ENCODE measurements at regions not wholly inside any gene's neighbourhood (a gene's known extent, or its start where the extent isn't known, plus 50 kb on each side); places are given as distances from the start of the nearest gene placed in this dataset.
"Not testable (repeated sequence)": the region's sequence is repeated elsewhere in the genome, so short reads cannot be mapped to it uniquely, and the experiment has no call there.

DNA sequence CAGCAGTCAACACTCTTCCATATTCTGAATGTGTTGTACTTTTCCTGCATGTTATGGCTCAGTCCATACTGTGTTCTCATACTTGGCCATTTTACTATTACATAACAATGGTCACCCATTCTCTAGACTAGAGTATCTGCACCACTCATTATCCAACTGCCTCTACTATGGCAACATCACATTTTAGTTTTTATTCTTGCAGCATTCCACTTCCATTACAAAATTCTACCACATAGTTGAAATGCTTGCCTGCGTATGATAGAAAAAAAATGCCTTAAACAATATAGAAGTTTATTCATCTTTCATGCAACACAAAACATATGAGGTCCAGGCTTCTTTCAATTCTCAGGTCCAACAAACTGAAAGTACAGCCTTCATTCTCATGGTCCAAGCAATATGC is 128.0 kb downstream of the TENT5A start:
- DNase-seq: no peak

DNA sequence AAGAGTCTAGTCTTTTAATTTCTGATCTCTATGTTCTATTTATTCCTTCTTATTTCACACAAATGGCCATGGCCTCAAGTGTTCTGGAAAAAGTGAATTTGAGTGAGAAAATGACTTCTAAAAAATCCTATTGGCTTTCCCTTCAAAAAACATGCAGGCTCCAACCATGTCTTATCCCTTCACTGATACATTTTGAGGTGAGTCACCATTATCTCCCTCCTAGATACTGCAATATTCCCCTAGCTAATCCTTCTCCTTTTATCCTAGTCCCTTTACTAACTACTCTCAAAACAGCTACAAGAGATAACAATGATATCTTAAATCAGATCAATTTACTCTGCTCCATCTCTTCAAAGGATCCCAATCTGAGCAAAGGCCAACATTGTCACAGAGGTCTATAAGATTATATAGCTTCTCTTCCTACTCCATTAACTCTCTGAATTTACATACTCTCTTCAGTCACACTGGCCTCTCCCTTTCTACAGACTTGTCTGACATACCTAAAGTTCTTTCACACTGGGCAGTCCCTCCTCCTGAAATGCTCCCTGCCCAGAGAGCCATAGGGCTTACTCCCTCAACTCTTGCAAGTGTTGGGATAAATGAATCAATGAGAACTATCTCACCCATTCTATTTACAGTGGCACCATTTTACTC is 129.2 kb downstream of the TENT5A start:
- no peak for DNase-seq

DNA sequence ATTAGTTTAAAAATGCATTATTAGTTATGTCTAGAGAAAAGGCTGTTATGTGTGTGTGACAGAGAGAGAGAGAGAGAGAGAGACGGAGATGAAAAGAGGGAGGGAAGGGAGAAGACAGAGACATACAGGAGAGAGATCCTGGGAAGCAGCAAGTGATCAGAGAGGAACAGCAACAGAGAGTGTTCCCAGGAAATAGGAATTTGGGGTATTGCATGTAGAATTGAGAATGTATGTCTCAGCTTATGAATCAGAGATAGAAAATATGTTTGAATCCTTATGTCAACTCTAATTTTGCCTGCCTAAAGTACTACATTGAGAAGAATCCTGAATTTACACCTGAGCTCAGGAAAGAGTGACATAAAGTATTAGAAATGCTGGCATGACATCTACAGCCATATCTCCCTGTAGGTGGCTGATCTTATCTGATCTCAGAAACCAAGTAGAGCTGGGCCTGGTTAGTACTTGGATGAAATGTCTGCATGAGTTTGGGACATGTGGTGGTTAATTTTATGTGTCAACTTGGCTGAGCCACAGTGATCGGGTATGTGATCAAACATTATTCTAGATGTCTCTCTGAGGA is 130.6 kb downstream of the TENT5A start:
- no peak for DNase-seq

DNA sequence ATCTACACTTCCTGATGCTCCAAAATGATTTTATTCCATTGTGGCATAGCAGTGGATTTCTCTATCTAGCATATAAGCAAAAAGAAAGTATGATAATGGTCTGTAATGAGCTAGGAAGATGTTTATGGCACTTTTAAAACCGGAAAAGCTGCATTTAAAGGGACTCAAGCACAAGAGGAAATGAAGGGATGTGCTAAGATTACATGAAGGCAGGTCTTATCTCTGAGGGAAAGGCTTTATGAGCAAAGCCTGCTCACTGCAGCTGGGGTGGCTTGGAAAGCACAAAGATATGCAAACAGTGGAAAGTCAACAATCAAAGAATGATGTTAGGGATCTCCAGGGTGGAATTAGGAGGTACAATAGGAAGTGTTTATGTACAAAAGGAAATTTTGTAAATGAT is 138.2 kb downstream of the TENT5A start:
- no peak for DNase-seq

DNA sequence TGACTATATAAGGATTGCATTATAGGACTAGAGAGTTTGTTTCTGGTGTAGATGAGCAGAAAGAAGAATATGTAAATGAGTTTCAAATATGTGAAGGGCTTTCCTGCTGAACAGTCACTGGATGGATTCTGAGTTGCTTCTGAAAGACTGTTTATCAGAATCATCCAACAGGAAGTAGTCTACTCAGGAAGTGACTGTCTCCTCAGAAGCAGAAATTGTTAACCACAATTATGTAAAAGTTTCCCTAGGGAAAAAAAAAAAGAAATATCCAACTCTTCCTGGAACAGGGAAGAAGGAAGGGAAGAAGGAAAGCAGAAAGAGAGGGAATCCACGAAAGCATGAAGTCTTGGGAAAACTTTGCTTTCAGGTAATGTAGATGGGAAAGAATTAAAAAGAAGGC is 138.9 kb downstream of the TENT5A start:
- DNase-seq: no peak

DNA sequence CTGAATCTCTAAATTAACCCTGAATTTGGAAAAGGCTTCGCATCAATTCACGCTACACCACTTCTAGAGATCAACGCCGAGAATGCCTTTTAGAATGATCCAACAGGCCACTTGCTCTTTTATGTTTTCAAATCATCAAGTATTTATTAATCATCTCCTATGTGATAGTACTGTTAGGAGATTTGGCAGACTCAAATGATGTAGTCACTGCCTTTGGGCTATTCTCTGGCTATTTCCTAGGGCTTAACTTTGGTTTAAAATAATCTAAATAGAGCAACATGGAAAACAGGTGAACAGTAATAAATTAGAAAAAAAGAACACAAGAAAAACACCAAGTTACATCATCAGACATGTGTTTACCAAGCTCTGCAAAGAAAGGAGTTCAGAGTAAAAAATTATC is 140.3 kb downstream of the TENT5A start:
- DNase-seq: no peak

DNA sequence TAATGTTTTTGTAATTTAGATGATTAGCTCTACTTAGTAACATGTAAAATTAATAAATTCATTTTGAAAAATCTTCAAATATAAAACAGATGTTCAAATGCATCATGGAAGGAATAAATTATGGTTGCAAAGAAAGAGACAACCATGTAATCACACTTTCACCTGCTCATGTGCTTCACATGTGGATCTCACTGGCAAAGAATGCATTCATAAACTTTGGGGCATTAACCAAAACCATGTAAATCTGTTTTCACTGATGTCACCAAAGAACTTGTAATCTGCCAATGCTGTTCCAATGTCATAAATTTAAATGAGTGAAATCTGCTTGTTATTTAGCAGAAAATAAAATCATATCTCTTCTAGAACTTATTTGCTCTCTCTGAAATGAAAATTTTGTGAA is 142.7 kb downstream of the TENT5A start:
- no peak for DNase-seq

DNA sequence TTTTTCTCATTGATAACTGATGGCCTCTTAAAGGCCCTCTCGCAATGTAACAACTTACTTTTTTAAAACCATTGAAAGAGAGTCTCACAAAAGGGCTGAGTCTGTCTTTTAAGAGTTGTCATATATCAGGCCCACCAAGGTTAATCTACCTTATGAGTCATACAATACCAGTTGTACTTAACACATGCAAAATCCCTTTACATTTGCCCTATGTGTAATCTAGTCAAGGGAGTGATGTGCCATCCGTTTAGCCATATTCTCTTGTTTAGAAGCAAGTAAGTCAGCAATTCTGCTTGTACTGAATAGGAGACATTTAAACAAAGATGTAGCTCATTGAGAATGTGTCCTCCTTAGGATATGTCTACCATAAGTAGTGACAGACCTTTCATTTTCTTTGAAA is 143.7 kb downstream of the TENT5A start:
- DNase-seq: no peak

DNA sequence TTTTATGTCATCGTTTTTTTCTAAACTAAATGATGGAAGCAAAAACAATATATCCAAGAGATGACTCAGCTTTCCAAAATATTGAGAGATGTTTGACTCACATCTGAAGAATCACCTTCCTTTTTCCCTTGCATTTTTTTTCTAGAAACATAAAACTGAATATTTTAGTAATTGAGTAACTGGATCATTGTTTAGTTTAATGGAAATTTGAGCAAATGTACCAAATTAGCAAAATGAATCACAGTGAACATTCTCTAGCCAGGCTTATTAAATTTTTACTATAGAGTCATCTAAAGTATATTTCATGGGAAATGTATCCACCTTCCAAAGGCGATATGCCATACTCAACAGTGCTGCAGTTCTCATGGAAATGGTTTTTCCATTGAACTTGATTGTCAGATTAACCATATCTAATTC is 145.5 kb downstream of the TENT5A start:
- DNase-seq: no peak

DNA sequence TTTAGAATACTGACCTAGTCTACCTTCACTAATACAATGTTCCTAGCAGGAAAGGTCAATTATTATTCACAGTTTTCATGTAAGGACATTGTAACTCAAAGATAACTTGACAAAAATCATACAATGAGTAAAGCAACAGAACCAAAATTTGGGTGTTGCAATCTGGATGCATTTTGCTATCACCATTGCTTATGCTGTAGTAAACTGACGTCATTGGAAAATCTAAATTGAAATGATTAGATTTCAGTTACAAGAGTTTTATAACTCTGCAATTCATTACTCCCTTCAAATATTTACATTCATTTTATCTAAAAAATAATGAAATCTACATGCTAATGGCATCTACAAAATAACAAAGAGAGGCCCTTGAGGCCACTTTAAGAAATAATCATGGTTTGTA is 147.0 kb downstream of the TENT5A start:
- DNase-seq: no peak

DNA sequence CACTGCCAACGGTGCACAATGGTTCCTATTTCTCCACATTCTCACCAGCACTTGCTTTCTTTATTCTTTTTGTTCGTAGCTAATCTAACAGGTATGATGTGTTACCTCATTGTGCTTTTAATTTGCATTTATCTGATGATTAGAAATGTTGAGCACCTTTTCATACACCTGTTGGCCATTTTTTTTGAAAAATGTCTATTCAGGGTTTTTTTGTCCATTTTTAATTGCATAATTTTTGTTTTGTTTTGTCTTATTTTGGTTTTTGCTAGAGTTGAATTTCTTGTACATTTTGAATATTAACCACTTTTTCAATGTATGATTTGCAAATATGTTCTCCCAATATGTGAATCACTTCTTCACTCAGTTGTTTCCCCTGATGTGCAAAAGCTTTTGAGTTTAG is 150.6 kb downstream of the TENT5A start:
- no peak for DNase-seq

DNA sequence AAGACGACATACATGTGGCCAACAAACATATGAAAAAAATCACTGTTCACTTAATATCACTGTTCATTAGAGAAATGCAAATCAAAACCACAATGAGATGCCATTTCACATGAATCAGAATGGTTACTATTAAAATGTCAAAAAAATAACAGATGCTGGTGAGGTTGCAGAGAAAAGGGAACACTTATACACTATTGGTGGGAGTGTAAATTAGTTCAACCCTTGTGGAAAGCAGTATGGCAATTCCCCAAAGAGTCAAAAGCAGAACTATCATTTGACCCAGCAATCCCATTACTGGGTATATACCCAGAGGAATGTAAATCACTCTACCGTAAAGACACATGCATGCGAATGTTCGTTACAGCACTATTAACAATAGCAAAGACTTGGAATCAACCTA is 152.0 kb downstream of the TENT5A start:
- DNase-seq: not testable (repeated sequence)

DNA sequence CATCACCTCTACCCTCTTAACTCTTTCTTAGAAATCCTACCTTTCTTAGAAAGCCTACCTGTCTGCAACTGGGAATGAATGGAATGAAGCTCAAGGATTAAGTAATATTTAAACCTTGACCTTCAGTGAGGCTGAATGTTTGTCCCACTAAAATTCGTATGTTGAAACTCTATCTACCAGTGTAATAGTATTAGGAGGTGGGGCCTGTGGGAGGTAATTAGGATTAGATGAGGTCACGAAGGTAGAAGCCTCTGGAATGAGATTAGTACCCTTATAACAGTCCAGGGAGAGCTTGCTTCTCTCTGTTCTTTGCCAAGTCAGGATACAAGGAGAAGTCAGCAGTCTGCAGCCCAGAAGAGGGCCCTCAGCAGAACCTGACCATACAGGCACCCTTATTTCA is 158.0 kb downstream of the TENT5A start:
- DNase-seq: no peak

DNA sequence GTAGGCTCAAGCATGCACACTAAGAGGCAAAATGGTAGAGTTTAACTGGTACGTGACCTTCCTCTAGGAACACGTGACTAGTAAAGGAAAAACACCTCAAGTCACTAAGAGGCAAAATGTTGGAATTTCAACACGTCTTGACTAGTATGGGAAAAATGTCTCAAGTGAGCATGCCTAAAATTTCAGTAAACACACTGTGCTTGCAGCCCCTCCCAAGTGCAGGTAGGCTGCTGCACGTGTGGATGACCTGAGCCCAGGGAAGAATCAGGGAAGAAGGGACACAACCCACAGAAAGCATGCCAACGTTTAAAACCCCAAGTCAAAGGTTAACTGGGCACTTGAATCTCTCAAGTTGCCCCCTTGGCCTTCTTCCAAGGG is 162.2 kb downstream of the TENT5A start:
- no peak for DNase-seq

DNA sequence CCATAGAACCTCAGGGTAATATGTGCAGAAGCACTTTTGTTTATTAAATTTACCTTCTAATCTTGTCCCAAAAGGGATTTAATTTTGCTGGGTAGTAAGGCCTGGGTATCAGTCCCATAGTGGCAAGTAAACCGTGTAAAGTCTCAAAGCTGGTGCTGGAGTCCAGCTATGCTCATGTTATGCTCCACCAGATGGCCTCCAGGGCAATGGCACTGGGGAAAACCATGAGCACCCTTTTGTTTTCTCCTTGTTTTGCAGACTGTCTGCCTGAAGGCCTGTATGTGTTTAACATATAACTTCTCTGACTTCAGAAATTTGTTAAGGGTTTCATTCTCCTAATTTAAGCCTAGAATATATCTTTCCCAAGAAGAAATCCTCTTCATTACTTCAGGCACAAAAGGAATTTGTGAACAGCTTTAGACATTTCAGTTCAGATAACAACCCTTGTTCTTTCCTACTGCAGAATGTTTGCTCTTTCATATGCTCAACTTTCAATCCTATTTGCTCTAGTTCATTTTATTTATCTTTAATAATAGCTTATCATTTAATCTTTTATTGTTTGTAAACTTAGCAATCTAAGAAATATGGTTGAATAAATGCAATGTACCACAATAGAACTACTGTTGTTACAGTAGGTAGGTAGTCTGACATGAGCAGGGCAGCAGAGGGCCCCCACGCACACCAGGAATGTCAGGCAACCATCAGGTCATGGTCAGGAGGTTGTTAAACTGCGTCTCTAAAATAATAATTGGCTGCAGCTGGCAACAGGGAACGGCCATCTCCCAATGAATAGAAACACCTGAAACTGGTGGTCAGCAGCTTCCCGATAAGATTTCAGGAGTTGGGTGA is 162.8 kb downstream of the TENT5A start:
- DNase-seq: no peak

DNA sequence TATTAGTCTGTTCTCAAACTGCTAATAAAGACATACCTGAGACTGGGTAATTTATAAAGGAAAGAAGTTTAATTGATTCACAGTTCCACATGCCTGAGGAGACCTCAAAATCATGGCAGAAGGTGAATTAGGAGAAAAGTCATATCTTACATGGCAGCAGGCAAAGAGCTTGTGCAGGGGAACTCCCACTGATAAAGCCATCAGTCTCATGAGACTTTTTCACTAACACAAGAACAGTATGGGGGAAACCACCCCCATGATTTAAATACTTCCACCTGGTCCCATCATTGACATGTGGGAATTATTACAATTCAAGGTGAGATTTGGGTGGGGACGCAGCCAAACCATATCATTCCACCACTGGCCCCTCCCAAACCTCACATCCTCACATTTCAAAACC is 166.8 kb downstream of the TENT5A start:
- not testable (repeated sequence) for DNase-seq

DNA sequence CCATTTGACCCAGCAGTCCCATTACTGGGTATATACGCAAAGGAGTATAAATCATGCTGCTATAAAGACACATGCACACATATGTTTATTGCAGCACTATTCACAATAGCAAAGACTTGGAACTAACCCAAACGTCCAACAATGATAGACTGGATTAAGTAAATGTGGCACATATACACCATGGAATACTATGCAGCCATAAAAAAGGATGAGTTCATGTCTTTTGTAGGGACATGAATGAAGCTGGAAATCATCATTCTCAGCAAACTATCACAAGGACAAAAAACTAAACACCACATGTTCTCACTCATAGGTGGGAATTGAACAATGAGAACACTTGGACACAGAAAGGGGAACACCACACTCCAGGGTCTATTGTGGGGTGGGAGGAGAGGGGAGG is 168.3 kb downstream of the TENT5A start:
- not testable (repeated sequence) for DNase-seq

DNA sequence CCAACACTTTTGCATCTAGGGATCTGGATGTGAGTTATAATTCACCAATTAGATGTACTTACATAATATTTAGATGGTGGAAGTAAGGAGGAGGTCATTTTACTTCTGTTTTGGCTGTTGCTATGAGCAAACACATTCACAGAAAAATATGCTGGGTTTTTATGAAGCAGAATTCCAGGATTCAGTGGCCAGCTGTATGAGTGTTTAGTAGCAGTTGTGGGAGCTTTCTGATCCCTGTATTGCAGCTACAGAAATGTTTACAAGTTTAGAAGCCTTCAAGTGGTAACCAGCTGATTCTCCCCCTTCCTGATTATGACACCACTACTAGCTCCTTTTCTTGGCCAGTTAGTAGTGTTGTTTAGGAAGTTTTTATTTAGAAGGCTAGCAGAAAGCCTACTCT is 177.0 kb downstream of the TENT5A start:
- DNase-seq: no peak

DNA sequence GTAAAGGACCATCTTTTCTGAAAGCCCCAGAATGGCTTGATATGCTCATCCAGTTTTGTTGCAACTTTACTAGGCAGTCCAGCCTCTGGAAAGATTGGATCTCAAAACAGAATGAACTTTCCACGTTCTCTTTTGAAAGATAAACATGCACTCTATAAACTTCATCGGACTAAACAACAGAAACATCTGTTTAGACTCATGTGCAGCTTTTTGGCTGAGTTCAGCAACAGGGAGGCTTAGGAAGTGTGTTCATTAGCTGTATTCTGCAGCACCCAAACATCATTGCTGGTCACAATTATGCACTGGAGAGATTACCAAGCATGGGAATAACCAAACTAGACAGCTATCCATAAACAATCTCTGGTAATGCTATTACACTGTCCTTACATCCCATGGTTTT is 180.5 kb downstream of the TENT5A start:
- no peak for DNase-seq

DNA sequence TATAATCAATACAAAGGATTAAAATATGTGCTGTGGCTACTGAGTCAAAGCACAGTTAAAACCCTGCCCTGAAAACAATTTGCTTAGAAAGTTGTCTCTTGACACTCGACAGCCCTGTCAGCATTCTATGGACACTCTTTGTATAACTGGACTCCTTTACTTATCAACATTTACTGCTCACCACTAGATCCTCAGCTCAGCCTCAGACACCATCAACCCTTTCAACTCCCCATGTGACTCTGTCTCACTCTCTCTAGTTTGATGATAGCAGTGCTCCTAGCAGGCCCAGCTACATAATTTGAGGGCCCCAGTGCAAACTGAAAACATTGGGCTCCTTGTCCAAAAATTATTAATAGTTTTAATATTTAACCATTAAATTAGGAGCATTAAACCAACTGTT is 181.8 kb downstream of the TENT5A start:
- no peak for DNase-seq

DNA sequence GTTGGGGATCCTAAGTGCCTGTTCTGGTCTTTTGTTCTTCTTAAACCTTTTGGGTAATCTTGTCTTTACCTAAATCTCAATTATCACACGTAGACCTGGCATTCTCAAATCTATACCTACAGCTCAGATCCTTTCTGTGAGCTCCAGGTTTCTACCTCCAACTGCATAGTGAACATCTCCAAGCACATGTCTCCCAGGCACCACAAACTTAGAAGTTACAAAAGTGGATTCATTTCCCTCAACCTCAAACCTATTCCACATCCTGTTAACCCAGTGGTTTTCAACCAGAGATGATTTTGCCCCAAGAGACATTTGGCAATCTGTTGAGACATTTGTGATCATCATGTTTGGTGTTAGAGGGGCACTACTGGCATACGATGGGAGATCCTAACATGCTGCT is 183.5 kb downstream of the TENT5A start:
- no peak for DNase-seq

DNA sequence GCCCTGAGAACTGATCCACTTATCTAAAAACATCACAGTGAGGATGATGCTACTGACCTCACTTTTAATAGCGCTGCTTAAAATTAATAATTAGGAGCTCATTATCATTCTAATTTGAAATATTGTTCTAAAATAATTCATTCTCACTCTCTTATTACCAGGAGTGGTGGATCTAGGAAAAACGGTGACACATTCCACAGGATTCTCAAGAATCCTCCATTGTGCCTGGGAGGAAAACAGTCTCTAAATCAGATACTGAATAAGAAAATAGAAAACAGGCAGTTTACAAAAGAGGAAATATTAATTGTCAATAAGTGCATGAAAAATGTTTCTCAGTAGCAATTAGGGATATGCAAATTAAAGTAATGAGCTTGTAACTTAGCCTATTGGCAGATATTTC is 187.4 kb downstream of the TENT5A start:
- no peak for DNase-seq

DNA sequence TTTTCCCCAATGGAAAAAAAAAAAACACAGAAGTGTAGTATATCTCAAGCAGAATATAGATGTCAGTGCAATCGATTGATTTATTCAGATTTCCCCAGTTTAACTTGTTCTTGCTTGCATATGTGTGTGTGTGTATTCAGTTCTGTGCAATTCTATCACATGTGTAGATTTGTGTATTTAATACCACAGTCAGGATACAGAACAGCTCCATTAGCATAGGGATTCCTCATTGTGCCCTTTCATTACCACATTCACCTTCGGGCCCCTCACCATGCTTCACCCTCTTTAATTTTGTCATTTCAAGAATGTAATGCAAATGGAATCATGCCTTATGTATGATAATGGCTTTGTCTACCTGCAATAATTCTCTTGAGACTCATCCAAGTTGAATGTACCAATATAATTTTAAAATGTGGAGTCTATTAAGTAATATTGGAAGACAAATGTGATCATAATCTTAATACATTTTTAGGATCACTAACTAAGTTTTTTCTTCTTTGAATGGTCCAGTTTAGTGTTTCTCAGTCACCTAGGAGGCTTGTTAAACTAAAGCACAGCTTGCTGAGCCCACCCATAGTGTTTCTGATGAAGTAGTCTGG is 187.9 kb downstream of the TENT5A start:
- DNase-seq: no peak

DNA sequence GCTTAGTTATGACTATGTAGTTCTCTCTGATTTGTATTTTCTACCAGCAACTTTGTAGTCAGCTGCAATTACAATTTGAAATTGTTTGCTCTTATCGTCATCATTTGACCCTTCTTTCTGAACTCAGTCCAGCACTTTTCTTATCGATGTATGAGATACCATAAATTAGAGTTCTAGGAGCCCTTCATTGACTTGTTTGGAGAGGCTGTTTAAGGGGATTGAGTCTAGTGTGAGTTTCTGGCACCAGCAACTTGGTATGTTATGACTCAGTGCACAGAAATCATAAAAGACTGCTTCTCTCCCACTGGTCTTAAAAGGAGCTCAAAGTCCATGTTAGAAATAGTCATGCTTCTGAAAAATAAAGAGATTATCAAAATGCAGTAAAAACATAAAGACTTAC is 190.3 kb downstream of the TENT5A start:
- no peak for DNase-seq
